Omental fat pad (tissue), 3 donors: ENCODE measurements at regions not wholly inside any gene's neighbourhood (a gene's known extent, or its start where the extent isn't known, plus 50 kb on each side); places are given as distances from the start of the nearest gene placed in this dataset.
"Not testable (repeated sequence)": the region's sequence is repeated elsewhere in the genome, so short reads cannot be mapped to it uniquely, and the experiment has no call there.

Experiments
- ATAC-seq: fragments of 150-250 bp; one replicate; pipeline ENCODE4 v1.9.1; 2016; ENCODE audit warnings: mild to moderate bottlenecking, moderate library complexity; ENCODE audit not compliant: low FRiP score
- DNase-seq: peaks from one replicate; pipeline ENCODE4 v3.0.0-alpha.2; 2019; ENCODE audit warnings: low spot score
- CTCF ChIP-seq, 3 donors: fragments of 450-650 bp; IDR thresholded peaks; one replicate each; pipeline ENCODE4 v1.5.1; 2016 to 2017; ENCODE audit warnings: antibody characterized with exemption in 3 of 3, mild to moderate bottlenecking in 3 of 3, moderate library complexity in 2 of 3

DNA sequence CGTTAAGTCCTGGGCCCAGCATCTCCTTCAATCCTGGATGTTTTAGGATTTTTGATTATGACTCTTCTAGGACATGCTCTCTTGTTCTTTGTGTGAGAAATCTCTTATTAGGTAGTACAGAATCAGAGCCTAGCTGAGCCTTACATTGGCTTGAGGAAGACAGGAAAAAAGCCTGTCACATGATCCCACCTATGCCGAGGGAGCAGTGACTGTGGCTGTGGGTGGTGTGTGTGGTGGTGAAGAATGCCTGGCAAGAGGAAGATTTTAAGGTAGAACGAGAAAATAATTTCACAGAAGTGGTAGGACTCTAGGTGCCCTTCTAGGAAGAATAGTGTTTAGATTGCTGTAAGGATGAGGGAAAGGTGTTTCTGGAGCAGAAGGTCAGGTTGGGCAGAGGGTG lies 449.5 kb upstream of the PROX1 start:
- TF ChIP-seq CTCF (IDR thresholded peaks at IDR 0.05) = no peak

DNA sequence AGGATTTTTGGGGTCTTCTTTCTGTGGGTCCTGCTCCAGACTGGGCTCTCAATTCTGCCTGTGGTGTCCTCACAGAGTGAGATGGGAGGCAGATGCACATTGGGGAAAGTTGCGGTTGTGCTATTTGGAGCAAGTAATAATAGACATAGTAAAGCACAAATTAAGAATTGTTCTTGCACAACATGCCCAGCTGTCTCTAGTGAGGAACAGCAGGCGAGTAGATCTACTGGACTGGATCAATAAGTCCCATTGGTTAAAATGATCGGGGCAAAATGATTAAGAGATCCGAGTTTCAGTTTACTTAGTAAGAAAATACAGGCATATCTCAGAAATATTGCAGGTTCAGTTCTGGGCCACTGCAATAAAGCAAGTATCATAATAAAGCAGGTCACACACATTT lies 448.3 kb upstream of the PROX1 start:
- ATAC-seq = no peak
- no peak for DNase-seq
- TF ChIP-seq CTCF (IDR thresholded peaks at IDR 0.05) = no peak

More for the DNA sequence above, 449.5 kb upstream of the PROX1 start:
- DNase-seq (no peak), ATAC-seq (no peak)

DNA sequence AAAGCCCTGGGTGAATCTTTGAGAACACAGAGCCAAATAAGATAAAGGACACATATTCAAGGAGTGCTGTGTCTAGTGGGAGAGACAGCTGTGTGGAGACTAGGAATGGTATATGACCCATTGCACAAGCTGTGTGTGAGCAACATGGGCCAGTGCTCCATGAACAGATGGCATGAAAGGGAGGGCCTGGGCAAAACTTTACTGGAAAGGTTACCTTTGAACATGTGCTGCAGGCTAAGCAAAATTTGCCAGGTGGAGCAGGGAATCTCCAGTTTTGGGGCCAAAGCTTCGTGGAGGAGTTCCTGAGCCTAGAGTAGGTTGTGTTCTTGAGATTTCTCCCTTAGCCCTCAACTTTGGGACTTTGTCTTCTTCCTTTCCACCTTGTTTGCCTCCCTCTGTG lies 446.1 kb upstream of the PROX1 start:
- DNase-seq = no peak
- no peak for TF ChIP-seq CTCF (IDR thresholded peaks at IDR 0.05)
- no peak for ATAC-seq

DNA sequence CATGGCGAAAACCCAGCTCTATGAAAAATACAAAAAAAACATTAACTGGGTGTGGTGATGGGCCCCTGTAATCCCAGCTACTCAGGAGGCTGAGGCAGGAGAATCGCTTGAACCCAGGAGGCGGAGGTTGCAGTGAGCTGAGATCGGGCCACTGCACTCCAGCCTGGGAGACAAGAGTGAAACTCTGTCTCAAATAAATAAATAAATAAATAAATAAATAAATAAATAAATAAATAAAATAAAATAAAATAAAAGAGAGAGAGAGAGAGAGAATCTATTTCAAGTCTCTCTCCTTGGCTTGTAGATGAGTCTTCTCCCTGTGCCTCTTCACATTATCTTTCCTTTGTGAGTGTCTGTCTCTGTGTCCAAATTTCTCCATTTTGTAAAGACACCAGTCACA lies 442.6 kb upstream of the PROX1 start:
- DNase-seq, ATAC-seq: not testable (repeated sequence)

DNA sequence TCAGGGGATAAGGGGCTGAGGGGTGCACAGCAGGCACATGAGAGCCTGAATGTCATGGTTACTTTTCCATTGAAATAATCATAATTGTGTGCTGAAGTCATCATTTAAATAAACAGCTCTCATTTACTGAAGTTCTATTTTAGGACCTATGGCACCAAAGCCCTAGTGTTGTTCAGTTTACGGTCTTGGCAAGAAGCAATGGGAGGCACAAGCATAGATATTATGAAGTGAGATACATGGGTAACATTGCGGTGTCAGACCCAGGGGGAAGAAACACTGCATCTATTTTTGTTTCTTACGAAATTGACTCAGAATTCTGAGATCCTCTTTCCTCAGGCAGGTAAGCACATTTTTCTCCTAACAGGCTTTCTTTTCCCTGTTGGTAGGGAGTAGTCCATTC lies 437.8 kb upstream of the PROX1 start:
- no peak for DNase-seq
- no peak for ATAC-seq
- TF ChIP-seq CTCF (IDR thresholded peaks at IDR 0.05) = no peak

GRCh38 chr1:213550804-213551203 lies 437.0 kb upstream of the PROX1 start:
- TF ChIP-seq CTCF (IDR thresholded peaks at IDR 0.05) = no peak
- no peak for ATAC-seq
- DNase-seq = no peak

DNA sequence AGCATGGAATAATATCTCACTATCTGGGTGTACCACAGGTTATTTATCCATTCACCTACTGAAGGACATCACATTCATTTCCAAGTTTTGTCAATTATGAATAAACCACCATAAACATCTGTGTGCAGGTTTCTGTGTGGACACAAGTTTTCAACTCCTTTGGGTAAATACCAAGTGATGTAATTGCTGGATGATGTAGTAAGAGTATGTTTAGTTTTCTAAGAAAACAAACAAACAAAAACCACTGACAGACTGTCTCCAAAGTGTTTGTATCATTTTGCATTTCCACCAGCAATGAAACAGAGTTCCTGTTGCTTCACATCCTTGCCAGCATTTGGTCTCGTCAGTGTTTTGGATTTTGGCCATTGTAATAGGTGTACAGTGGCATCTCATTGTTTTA lies 435.7 kb upstream of the PROX1 start:
- no peak for TF ChIP-seq CTCF (IDR thresholded peaks at IDR 0.05)
- DNase-seq (no peak), ATAC-seq (no peak)

DNA sequence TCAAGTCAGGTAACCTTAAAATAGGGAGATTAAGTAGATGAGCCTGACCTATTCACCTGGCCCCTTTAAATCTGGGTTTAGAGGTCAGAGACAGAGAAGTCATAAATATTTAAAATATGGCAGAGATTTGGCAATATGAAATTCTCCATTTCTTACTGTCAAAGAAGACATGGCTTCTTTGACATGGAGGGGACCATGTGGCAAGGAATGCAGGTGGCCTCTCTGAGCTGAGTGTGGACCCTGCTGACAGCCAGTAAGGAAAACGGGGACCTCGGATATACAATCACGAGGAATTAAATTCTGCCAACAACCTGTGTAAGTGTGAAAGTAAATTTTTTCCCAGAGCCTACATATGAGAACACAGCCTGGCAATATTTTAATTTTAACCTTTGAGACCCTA lies 427.5 kb upstream of the PROX1 start:
- no peak for DNase-seq
- no peak for ATAC-seq
- TF ChIP-seq CTCF (IDR thresholded peaks at IDR 0.05) = no peak
